Loucy (cell line): ENCODE measurements at regions not wholly inside any gene's neighbourhood (a gene's known extent, or its start where the extent isn't known, plus 50 kb on each side); places are given as distances from the start of the nearest gene placed in this dataset.

Experiments used
- H2AFZ ChIP-seq: fragments of 200-600 bp; sonication (generic); 2 replicates; pipeline ENCODE4 v1.6.0; 2016; ENCODE audit warnings: antibody characterized with exemption, mild to moderate bottlenecking, low read length, moderate library complexity
- H3F3A ChIP-seq: fragments of 200-600 bp; 2 replicates; pipeline ENCODE4 v1.6.0; 2016; ENCODE audit warnings: antibody characterized with exemption, low read depth, mild to moderate bottlenecking
- H3K27me3 ChIP-seq: fragments of 200-600 bp; sonication (generic); 2 replicates; pipeline ENCODE4 v1.6.1; 2014; ENCODE audit warnings: low read length, mild to moderate bottlenecking; ENCODE audit not compliant: insufficient read depth, poor library complexity, severe bottlenecking
- H3K36me3 ChIP-seq: fragments of 200-600 bp; sonication (generic); 2 replicates; pipeline ENCODE4 v1.6.1; 2016; ENCODE audit warnings: low read length; ENCODE audit not compliant: insufficient read depth
- H3K4me1 ChIP-seq: fragments of 200-600 bp; sonication (generic); 2 replicates; pipeline ENCODE4 v1.5.1; 2014; ENCODE audit warnings: low read length, mild to moderate bottlenecking; ENCODE audit not compliant: insufficient read depth, poor library complexity, severe bottlenecking
- H3K4me2 ChIP-seq: fragments of 200-600 bp; sonication (generic); 2 replicates; pipeline ENCODE4 v1.6.0; 2014; ENCODE audit warnings: antibody characterized with exemption, low read length, low read depth, mild to moderate bottlenecking; ENCODE audit not compliant: poor library complexity, severe bottlenecking
- H3K4me3 ChIP-seq: fragments of 200-600 bp; sonication (generic); 2 replicates; pipeline ENCODE4 v1.5.1; 2014; ENCODE audit warnings: low read length, mild to moderate bottlenecking, mixed read lengths; ENCODE audit not compliant: poor library complexity, severe bottlenecking
- H3K79me2 ChIP-seq: fragments of 200-600 bp; sonication (generic); 2 replicates; pipeline ENCODE4 v1.6.1; 2014; ENCODE audit warnings: low read length; ENCODE audit not compliant: insufficient read depth
- H3K9ac ChIP-seq: fragments of 200-600 bp; sonication (generic); 2 replicates; pipeline ENCODE4 v1.6.0; 2014; ENCODE audit warnings: mild to moderate bottlenecking, low read depth, low read length, moderate library complexity; ENCODE audit not compliant: poor library complexity, severe bottlenecking
- H3K9me2 ChIP-seq: fragments of 200-600 bp; sonication (generic); replicated peaks from 2 replicates; pipeline ENCODE4 v1.6.1; 2016; ENCODE audit warnings: low read depth, low read length, mixed read lengths
- H3K9me3 ChIP-seq: fragments of 200-600 bp; sonication (generic); 2 replicates; pipeline ENCODE4 v1.6.1; 2014; ENCODE audit warnings: mild to moderate bottlenecking, antibody characterized with exemption, low read length, low read depth; ENCODE audit not compliant: insufficient read depth
- H4K20me1 ChIP-seq: fragments of 200-600 bp; sonication (generic); 2 replicates; pipeline ENCODE4 v1.6.0; 2014; ENCODE audit warnings: antibody characterized with exemption, low read length, mild to moderate bottlenecking; ENCODE audit not compliant: insufficient read depth, poor library complexity, severe bottlenecking
- CTCF ChIP-seq: fragments of 200-600 bp; sonication (generic); conservative IDR thresholded peaks from 2 replicates; pipeline ENCODE4 v1.5.1; 2014; ENCODE audit warnings: mild to moderate bottlenecking, antibody characterized with exemption, low read length
- EZH2phosphoT487 ChIP-seq: fragments of 200-600 bp; IDR thresholded peaks from 2 replicates; pipeline ENCODE4 v1.6.1; 2018; ENCODE audit warnings: antibody characterized with exemption, mild to moderate bottlenecking, moderate library complexity, borderline replicate concordance

- H3K9ac ChIP-seq = no peak overlapping the region
- H2AFZ ChIP-seq = no peak overlapping the region
- no peak for TF ChIP-seq EZH2phosphoT487
- no peak for TF ChIP-seq CTCF
- no peak overlapping the region for H3K4me2 ChIP-seq
- H3K9me2 ChIP-seq = no peaks in the 10 kb centered on the region; the same call in 1 of the 2 replicates
- no peaks in the 10 kb centered on the region for H3K27me3 ChIP-seq
- no peaks in the 10 kb centered on the region for H3K4me1 ChIP-seq
- no peaks in the 10 kb centered on the region for H3K79me2 ChIP-seq
- H3K36me3 ChIP-seq = no peaks in the 10 kb centered on the region
- no peak overlapping the region for H3K4me3 ChIP-seq
- no peaks in the 10 kb centered on the region for H3F3A ChIP-seq
- H4K20me1 ChIP-seq = no peaks in the 10 kb centered on the region
- no peaks in the 10 kb centered on the region for H3K9me3 ChIP-seq
Observed at GRCh38 chr3:117563063-117563462, 853.5 kb downstream of the TUSC7 start.

- Histone ChIP-seq H3K9me3 (no peaks in the 10 kb centered on the region), H3K9me2 (no peaks in the 10 kb centered on the region; the same call in 1 of the 2 replicates), H2AFZ (no peak overlapping the region), H3K4me3 (no peak overlapping the region), H3K27me3 (no peaks in the 10 kb centered on the region), H3K9ac (no peak overlapping the region), H3K4me1 (no peaks in the 10 kb centered on the region), H3K4me2 (no peak overlapping the region), H3K36me3 (no peaks in the 10 kb centered on the region), H4K20me1 (no peaks in the 10 kb centered on the region), H3K79me2 (no peaks in the 10 kb centered on the region), H3F3A (no peaks in the 10 kb centered on the region)
- no peak for TF ChIP-seq CTCF
- no peak for TF ChIP-seq EZH2phosphoT487
Observed at GRCh38 chr3:117565777-117566176, 856.2 kb downstream of the TUSC7 start.

GRCh38 chr3:117566926-117567325 is 857.3 kb downstream of the TUSC7 start:
- no peaks in the 10 kb centered on the region for H3K36me3 ChIP-seq
- no peak overlapping the region for H2AFZ ChIP-seq
- no peak overlapping the region for H3K4me3 ChIP-seq
- H3K9me3 ChIP-seq = no peaks in the 10 kb centered on the region
- no peaks in the 10 kb centered on the region for H3K79me2 ChIP-seq
- TF ChIP-seq CTCF (no peak), EZH2phosphoT487 (no peak)
- H3F3A ChIP-seq = no peaks in the 10 kb centered on the region
- no peak overlapping the region for H3K9ac ChIP-seq
- no peaks in the 10 kb centered on the region; the same call in 1 of the 2 replicates for H3K9me2 ChIP-seq
- H4K20me1 ChIP-seq = no peaks in the 10 kb centered on the region
- H3K4me2 ChIP-seq = no peak overlapping the region
- no peaks in the 10 kb centered on the region for H3K27me3 ChIP-seq
- H3K4me1 ChIP-seq = no peaks in the 10 kb centered on the region
